SK-N-SH treated with all-trans-retinoic acid at 6 μM for 48 hours (cell line): ENCODE measurements at regions not wholly inside any gene's neighbourhood (a gene's known extent, or its start where the extent isn't known, plus 50 kb on each side); places are given as distances from the start of the nearest gene placed in this dataset.

Source experiments
- ATAC-seq: fragments of 200-7000 bp; cut with Tn5 transposase; 3 replicates; pipeline ENCODE4 v1.9.1; 2020; ENCODE audit warnings: mild to moderate bottlenecking, moderate library complexity
- BACH2 ChIP-seq: fragments of 250-450 bp; sonication (Bioruptor Pico); IDR thresholded peaks from 2 replicates; pipeline ENCODE4 v1.9.0; 2021; ENCODE audit warnings: mild to moderate bottlenecking, borderline replicate concordance
- CSDC2 ChIP-seq: fragments of 250-450 bp; sonication (Bioruptor Pico); IDR thresholded peaks from 2 replicates; pipeline ENCODE4 v1.5.0; 2020; ENCODE audit warnings: mild to moderate bottlenecking, moderate library complexity
- CSRNP3 ChIP-seq: fragments of 250-450 bp; sonication (Bioruptor Pico); IDR thresholded peaks from 2 replicates; pipeline ENCODE4 v1.5.1; 2021; ENCODE audit warnings: mild to moderate bottlenecking, moderate library complexity
- ESRRG ChIP-seq: fragments of 250-450 bp; sonication (Bioruptor Pico); IDR thresholded peaks from 2 replicates; pipeline ENCODE4 v1.6.1; 2021; ENCODE audit warnings: mild to moderate bottlenecking
- GLIS3 ChIP-seq: fragments of 250-450 bp; sonication (Bioruptor Pico); IDR thresholded peaks from 2 replicates; pipeline ENCODE4 v1.5.0; 2020; ENCODE audit warnings: mild to moderate bottlenecking, moderate library complexity
- OSR1 ChIP-seq: fragments of 250-450 bp; sonication (Bioruptor Pico); IDR thresholded peaks from 2 replicates; pipeline ENCODE4 v1.8.0; 2022; ENCODE audit warnings: moderate library complexity, mild to moderate bottlenecking, inconsistent platforms
- PPARA ChIP-seq: fragments of 250-450 bp; sonication (Bioruptor Pico); IDR thresholded peaks from 2 replicates; pipeline ENCODE4 v1.5.0; 2020; ENCODE audit warnings: mild to moderate bottlenecking, borderline replicate concordance
- RARB ChIP-seq: fragments of 250-450 bp; sonication (Bioruptor Pico); IDR thresholded peaks from 2 replicates; pipeline ENCODE4 v1.8.0; 2021; ENCODE audit warnings: mild to moderate bottlenecking, moderate library complexity
- SNAI2 ChIP-seq: fragments of 250-450 bp; sonication (Bioruptor Pico); IDR thresholded peaks from 2 replicates; pipeline ENCODE4 v1.5.0; 2020; ENCODE audit warnings: mild to moderate bottlenecking, moderate library complexity
- TCF4 ChIP-seq: fragments of 250-450 bp; sonication (Bioruptor Pico); IDR thresholded peaks from 2 replicates; pipeline ENCODE4 v1.8.0; 2021; ENCODE audit warnings: mild to moderate bottlenecking, moderate library complexity, borderline replicate concordance
- TOX ChIP-seq: fragments of 250-450 bp; sonication (Bioruptor Pico); IDR thresholded peaks from 2 replicates; pipeline ENCODE4 v1.8.0; 2021; ENCODE audit warnings: mild to moderate bottlenecking, moderate library complexity, borderline replicate concordance
- TSHZ2 ChIP-seq: fragments of 250-450 bp; sonication (Bioruptor Pico); IDR thresholded peaks from 2 replicates; pipeline ENCODE4 v1.5.0; 2020; ENCODE audit warnings: mild to moderate bottlenecking, moderate library complexity
- ZC3H10 ChIP-seq: fragments of 250-450 bp; sonication (Bioruptor Pico); IDR thresholded peaks from 2 replicates; pipeline ENCODE4 v1.5.1; 2021; ENCODE audit warnings: mild to moderate bottlenecking, moderate library complexity
- ZFP3 ChIP-seq: fragments of 250-450 bp; sonication (Bioruptor Pico); IDR thresholded peaks from 2 replicates; pipeline ENCODE4 v1.5.0; 2020; ENCODE audit warnings: mild to moderate bottlenecking, moderate library complexity
- ZNF565 ChIP-seq: fragments of 450-650 bp; formaldehyde crosslinking; conservative IDR thresholded peaks from 2 replicates; pipeline ENCODE4 v1.5.0; 2020; ENCODE audit warnings: low read depth, mild to moderate bottlenecking, moderate library complexity
- ZNF70 ChIP-seq: fragments of 450-650 bp; formaldehyde crosslinking; IDR thresholded peaks from 2 replicates; pipeline ENCODE4 v1.5.0; 2020; ENCODE audit warnings: mild to moderate bottlenecking, moderate library complexity
- ZNF8 ChIP-seq: fragments of 450-650 bp; formaldehyde crosslinking; IDR thresholded peaks from 2 replicates; pipeline ENCODE4 v1.5.0; 2020; ENCODE audit warnings: mild to moderate bottlenecking, moderate library complexity
- TF ChIP-seq, protein P1 (sequence below): fragments of 250-450 bp; sonication (Bioruptor Pico); IDR thresholded peaks from 2 replicates; pipeline ENCODE4 v1.8.0; 2020; ENCODE audit warnings: mild to moderate bottlenecking, moderate library complexity, borderline replicate concordance
- TF ChIP-seq, protein P2 (sequence below): fragments of 250-450 bp; sonication (Bioruptor Pico); IDR thresholded peaks from 2 replicates; pipeline ENCODE4 v1.8.0; 2021; ENCODE audit warnings: low read depth, mild to moderate bottlenecking, moderate library complexity, borderline replicate concordance
- TF ChIP-seq, protein P3 (sequence below): fragments of 250-450 bp; sonication (Bioruptor Pico); IDR thresholded peaks from 2 replicates; pipeline ENCODE4 v1.5.1; 2020; ENCODE audit warnings: low read depth, mild to moderate bottlenecking, moderate library complexity

DNA sequence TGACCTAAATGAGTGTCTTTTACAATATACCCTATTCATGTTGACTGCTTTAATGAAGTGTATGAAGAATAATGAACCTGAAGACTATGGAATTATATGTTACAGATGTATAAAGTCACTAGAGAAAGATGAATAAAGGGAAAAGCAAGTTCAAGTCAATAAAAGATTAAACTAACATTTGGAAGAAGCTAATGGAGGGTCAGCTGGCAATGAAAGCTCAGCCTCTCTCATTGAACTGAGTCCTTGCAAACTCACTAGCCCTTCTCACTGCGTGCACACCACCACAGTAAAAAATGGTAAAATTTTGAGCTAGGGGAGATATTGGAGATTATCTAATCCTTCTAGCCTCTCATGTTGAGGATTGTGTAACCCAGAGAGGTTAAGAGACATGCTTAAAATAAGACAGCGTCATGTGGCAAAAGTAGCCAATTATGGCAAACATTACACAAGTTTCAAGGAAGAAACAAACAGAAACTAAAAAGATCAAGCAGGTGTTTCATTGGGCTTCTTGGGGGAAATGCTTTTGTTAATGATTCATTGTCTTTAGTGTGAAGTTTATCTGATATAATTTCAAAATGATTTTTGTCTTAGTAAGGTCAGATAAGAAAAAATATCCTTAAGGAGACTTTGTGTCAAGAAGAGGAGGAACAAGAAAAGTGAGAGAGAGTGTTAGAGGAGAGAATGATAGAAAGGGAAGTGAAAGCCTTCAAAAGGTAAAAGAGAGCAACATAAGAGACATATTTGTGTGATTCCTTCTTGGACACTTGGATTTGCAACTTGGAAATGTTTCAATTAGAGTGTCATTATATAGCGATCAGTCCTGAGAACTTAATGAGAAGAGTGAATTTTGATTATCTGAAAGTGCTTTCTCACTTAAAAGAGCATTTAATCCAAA, 893.7 kb upstream of the FAM98A start (continued):
- no peak for TF ChIP-seq TSHZ2

- TF ChIP-seq ZNF565 (CRISPR knock-in tag) (no peak), TSHZ2 (no peak), TCF4 (CRISPR knock-in tag) (no peak), SNAI2 (CRISPR knock-in tag) (no peak), CSDC2 (CRISPR knock-in tag) (no peak), ZC3H10 (no peak), PPARA (no peak), BACH2 (CRISPR knock-in tag) (no peak), RARB (CRISPR knock-in tag) (no peak), ZFP3 (no peak), ESRRG (no peak)
- TF ChIP-seq, protein P1, sequence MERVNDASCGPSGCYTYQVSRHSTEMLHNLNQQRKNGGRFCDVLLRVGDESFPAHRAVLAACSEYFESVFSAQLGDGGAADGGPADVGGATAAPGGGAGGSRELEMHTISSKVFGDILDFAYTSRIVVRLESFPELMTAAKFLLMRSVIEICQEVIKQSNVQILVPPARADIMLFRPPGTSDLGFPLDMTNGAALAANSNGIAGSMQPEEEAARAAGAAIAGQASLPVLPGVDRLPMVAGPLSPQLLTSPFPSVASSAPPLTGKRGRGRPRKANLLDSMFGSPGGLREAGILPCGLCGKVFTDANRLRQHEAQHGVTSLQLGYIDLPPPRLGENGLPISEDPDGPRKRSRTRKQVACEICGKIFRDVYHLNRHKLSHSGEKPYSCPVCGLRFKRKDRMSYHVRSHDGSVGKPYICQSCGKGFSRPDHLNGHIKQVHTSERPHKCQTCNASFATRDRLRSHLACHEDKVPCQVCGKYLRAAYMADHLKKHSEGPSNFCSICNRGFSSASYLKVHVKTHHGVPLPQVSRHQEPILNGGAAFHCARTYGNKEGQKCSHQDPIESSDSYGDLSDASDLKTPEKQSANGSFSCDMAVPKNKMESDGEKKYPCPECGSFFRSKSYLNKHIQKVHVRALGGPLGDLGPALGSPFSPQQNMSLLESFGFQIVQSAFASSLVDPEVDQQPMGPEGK (CRISPR knock-in tag), result no peak
Measured at GRCh38 chr2:34486965-34487364, 887.9 kb upstream of the FAM98A start.

DNA sequence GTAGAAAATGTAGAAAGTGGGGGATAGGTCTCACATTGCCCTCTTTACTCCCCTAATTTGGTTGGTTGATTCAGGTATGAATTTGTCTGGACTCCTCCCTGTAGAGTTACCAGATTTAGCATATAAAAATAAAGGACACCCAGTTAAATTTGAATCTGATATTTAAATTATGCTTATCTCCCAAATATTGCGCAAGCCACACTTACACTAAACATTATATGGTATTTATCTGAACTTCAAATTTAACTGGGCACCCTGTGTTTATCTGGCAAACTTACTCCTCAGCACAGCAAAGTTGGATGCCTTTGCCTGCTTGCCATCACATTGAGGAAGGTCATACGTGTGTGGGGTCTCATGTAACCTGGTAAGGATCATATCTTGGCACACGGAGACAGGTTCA, 882.4 kb upstream of the FAM98A start:
- TF ChIP-seq TCF4 (CRISPR knock-in tag), result no peak
- no peak for TF ChIP-seq OSR1 (CRISPR knock-in tag)
- TF ChIP-seq ZC3H10, result no peak
- TF ChIP-seq, protein P2, sequence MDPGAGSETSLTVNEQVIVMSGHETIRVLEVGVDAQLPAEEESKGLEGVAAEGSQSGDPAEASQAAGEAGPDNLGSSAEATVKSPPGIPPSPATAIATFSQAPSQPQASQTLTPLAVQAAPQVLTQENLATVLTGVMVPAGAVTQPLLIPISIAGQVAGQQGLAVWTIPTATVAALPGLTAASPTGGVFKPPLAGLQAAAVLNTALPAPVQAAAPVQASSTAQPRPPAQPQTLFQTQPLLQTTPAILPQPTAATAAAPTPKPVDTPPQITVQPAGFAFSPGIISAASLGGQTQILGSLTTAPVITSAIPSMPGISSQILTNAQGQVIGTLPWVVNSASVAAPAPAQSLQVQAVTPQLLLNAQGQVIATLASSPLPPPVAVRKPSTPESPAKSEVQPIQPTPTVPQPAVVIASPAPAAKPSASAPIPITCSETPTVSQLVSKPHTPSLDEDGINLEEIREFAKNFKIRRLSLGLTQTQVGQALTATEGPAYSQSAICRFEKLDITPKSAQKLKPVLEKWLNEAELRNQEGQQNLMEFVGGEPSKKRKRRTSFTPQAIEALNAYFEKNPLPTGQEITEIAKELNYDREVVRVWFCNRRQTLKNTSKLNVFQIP (CRISPR knock-in tag), result no peak
- no peak for TF ChIP-seq ESRRG
- TF ChIP-seq SNAI2 (CRISPR knock-in tag), result no peak
- no peak for TF ChIP-seq ZNF8 (CRISPR knock-in tag)
- no peak for TF ChIP-seq RARB (CRISPR knock-in tag)
- TF ChIP-seq TOX (CRISPR knock-in tag), result no peak
- TF ChIP-seq GLIS3 (CRISPR knock-in tag), result no peak
- no peak for TF ChIP-seq CSRNP3 (CRISPR knock-in tag)
- no peak for TF ChIP-seq ZNF565 (CRISPR knock-in tag)
- TF ChIP-seq TSHZ2, result no peak
- TF ChIP-seq PPARA, result no peak
- no peak for TF ChIP-seq ZNF70 (CRISPR knock-in tag)
- TF ChIP-seq CSDC2 (CRISPR knock-in tag), result no peak
- no peak for TF ChIP-seq ZFP3
- TF ChIP-seq, protein P3, sequence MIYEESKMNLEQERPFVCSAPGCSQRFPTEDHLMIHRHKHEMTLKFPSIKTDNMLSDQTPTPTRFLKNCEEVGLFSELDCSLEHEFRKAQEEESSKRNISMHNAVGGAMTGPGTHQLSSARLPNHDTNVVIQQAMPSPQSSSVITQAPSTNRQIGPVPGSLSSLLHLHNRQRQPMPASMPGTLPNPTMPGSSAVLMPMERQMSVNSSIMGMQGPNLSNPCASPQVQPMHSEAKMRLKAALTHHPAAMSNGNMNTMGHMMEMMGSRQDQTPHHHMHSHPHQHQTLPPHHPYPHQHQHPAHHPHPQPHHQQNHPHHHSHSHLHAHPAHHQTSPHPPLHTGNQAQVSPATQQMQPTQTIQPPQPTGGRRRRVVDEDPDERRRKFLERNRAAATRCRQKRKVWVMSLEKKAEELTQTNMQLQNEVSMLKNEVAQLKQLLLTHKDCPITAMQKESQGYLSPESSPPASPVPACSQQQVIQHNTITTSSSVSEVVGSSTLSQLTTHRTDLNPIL (CRISPR knock-in tag), result no peak

More at GRCh38 chr2:34486965-34487364, 887.9 kb upstream of the FAM98A start:
- ATAC-seq, result no peak

More for the DNA sequence above, 882.4 kb upstream of the FAM98A start:
- no peak for ATAC-seq
